Gastrocnemius medialis (tissue), 4 donors: ENCODE measurements at regions not wholly inside any gene's neighbourhood (a gene's known extent, or its start where the extent isn't known, plus 50 kb on each side); places are given as distances from the start of the nearest gene placed in this dataset.
A peak's percentile ranks its signal among the peaks of the same experiment; 100 is the strongest.

Experiments used
- ATAC-seq, 2 donors: fragments of 150-250 bp; one replicate each; pipeline ENCODE4 v1.9.1; 2016
- DNase-seq, 2 donors: peaks; one replicate each; pipeline ENCODE4 v3.0.0-alpha.2; 2019
- H3K27ac ChIP-seq, 4 donors: fragments of 200-600 bp; sonication (generic); 1 replicate in 1 of 4; 2 replicates in 3 of 4; pipeline ENCODE4 v1.5.1; 2016 to 2018; ENCODE audit warnings: mild to moderate bottlenecking in 2 of 4, moderate library complexity in 1 of 4
- H3K27me3 ChIP-seq, 3 donors: fragments of 200-600 bp; sonication (generic) in 2 of 3; 1 replicate in 1 of 3; 2 replicates in 2 of 3; pipeline versions ENCODE4 v1.5.1 to v1.6.0; 2016 to 2019; ENCODE audit warnings: mild to moderate bottlenecking in 1 of 3, moderate library complexity in 1 of 3
- H3K36me3 ChIP-seq, 2 donors: fragments of 200-600 bp; sonication (generic) in 1 of 2; one replicate each; pipeline ENCODE4 v1.5.1; 2017 to 2018
- H3K4me1 ChIP-seq, 2 donors: fragments of 200-600 bp; sonication (generic) in 1 of 2; one replicate each; pipeline ENCODE4 v1.5.1; 2016 to 2017; ENCODE audit warnings: mild to moderate bottlenecking in 2 of 2
- H3K4me3 ChIP-seq, 4 donors: fragments of 200-600 bp; sonication (generic) in 3 of 4; 1 replicate in 1 of 4; 2 replicates in 3 of 4; pipeline ENCODE4 v1.5.1; 2016 to 2019; ENCODE audit warnings: mild to moderate bottlenecking in 2 of 4
- H3K9me3 ChIP-seq, 3 donors: fragments of 200-600 bp; sonication (generic) in 2 of 3; 1 replicate in 1 of 3; 2 replicates in 2 of 3; pipeline ENCODE4 v1.5.1; 2016 to 2019
- CTCF ChIP-seq, 5 experiments: fragments of 450-650 bp in 3 of 5; fragments of 200-600 bp in 2 of 5; sonication (generic) in 2 of 5; IDR thresholded peaks in 4 of 5; conservative IDR thresholded peaks in 1 of 5; 1 replicate in 4 of 5; 2 replicates in 1 of 5; pipeline ENCODE4 v1.5.1; 2016 to 2019; ENCODE audit warnings: antibody characterized with exemption in 5 of 5, mild to moderate bottlenecking in 3 of 5, moderate library complexity in 3 of 5
- POLR2A ChIP-seq, 2 donors: fragments of 450-650 bp; IDR thresholded peaks; one replicate each; pipeline ENCODE4 v1.6.1; 2017; ENCODE audit warnings: antibody characterized with exemption in 2 of 2, mild to moderate bottlenecking in 2 of 2, moderate library complexity in 2 of 2
- in situ Hi-C, 4 donors: fragments of 200-750 bp; cut with MboI; loops; one replicate each; pipeline versions ENCODE4 v1.15.0 to v1.8.0; 2017; ENCODE audit warnings: low sequenced_read_pairs in 4 of 4
- intact Hi-C: fragments of 100-400 bp; cut with DNase I; formaldehyde crosslinking; loops from one replicate; pipeline ENCODE4 v1.15.1; 2023; ENCODE audit warnings: low total_unique reads

GRCh38 chr5:148950892-148951291 lies 112.0 kb downstream of the SH3TC2 start:
- no peak overlapping the region for H3K4me3 ChIP-seq
- H3K36me3 ChIP-seq = no peaks in the 10 kb centered on the region
- H3K27me3 ChIP-seq = no peaks in the 10 kb centered on the region
- peak overlapping the region; percentile 94 to 98 (median 96) for H3K27ac ChIP-seq
- intact Hi-C loops (loop anchor here (1.0 to 2.0 kb wide), 2 partner anchors 15 to 124 kb away; partner anchors contain the start of gene ADRB2), in situ Hi-C loops (loop anchor here in 1 of 4 donors (10.0 kb wide), 1 partner anchor 126 kb away; the partner anchor contains the start of gene ADRB2)
- H3K4me1 ChIP-seq = peaks cover 23 to 29% of the 10 kb centered on the region in 2 donors
- ATAC-seq (peak in 1 of 2 donors; percentile 19), DNase-seq (no peak)
- TF ChIP-seq POLR2A (IDR thresholded peaks at IDR 0.05) (no peak), CTCF (IDR thresholded peaks at IDR 0.05 in 4 of 5, conservative IDR thresholded peaks at IDR 0.05 in 1 of 5) (no peak)
- H3K9me3 ChIP-seq = no peaks in the 10 kb centered on the region

- no peak for TF ChIP-seq POLR2A (IDR thresholded peaks at IDR 0.05)
- TF ChIP-seq CTCF (IDR thresholded peaks at IDR 0.05 in 4 of 5, conservative IDR thresholded peaks at IDR 0.05 in 1 of 5) = no peak
- in situ Hi-C loops (loop anchor here in 1 of 4 donors (10.0 kb wide), 1 partner anchor 127 kb away; the partner anchor contains the start of gene ADRB2), intact Hi-C loops (loop anchor here (2.0 kb wide), 1 partner anchor 125 kb away; the partner anchor contains the start of gene ADRB2)
- Histone ChIP-seq H3K36me3 (no peaks in the 10 kb centered on the region), H3K27me3 (no peaks in the 10 kb centered on the region), H3K27ac (peak overlapping the region; percentile 94 to 98 (median 96)), H3K4me3 (no peak overlapping the region), H3K9me3 (no peaks in the 10 kb centered on the region), H3K4me1 (peaks cover 23 to 29% of the 10 kb centered on the region in 2 donors)
- ATAC-seq (no peak), DNase-seq (no peak)
These were observed 111.2 kb downstream of the SH3TC2 start for GRCh38 chr5:148951612-148952011.

- Histone ChIP-seq H3K4me3 (no peak overlapping the region), H3K9me3 (no peaks in the 10 kb centered on the region), H3K36me3 (no peaks in the 10 kb centered on the region), H3K4me1 (peaks cover 23 to 29% of the 10 kb centered on the region in 2 donors), H3K27me3 (no peaks in the 10 kb centered on the region), H3K27ac (peak overlapping the region in 2 of 4 donors; percentile 95 to 96)
- intact Hi-C loops = no loop called here
- DNase-seq = no peak
- TF ChIP-seq POLR2A (IDR thresholded peaks at IDR 0.05) (no peak), CTCF (IDR thresholded peaks at IDR 0.05 in 4 of 5, conservative IDR thresholded peaks at IDR 0.05 in 1 of 5) (no peak)
- ATAC-seq = no peak
- in situ Hi-C loops = loop anchor here in 1 of 4 donors (10.0 kb wide), 1 partner anchor 127 kb away; the partner anchor contains the start of gene ADRB2
These were observed 110.6 kb downstream of the SH3TC2 start for GRCh38 chr5:148952097-148952867.

- Histone ChIP-seq H3K9me3 (no peaks in the 10 kb centered on the region), H3K27ac (no peak overlapping the region), H3K27me3 (no peaks in the 10 kb centered on the region), H3K4me3 (no peak overlapping the region), H3K4me1 (peaks cover 23 to 29% of the 10 kb centered on the region in 2 donors), H3K36me3 (no peaks in the 10 kb centered on the region)
- intact Hi-C loops (no loop called here), in situ Hi-C loops (loop anchor here in 1 of 4 donors (10.0 kb wide), 1 partner anchor 129 kb away; the partner anchor contains the start of gene ADRB2)
- no peak for ATAC-seq
- DNase-seq = no peak
- TF ChIP-seq CTCF (IDR thresholded peaks at IDR 0.05 in 4 of 5, conservative IDR thresholded peaks at IDR 0.05 in 1 of 5) (no peak), POLR2A (IDR thresholded peaks at IDR 0.05) (no peak)
These were observed 109.2 kb downstream of the SH3TC2 start for GRCh38 chr5:148953711-148954110.
